GM20431 (cell line): ENCODE measurements at regions not wholly inside any gene's neighbourhood (a gene's known extent, or its start where the extent isn't known, plus 50 kb on each side); places are given as distances from the start of the nearest gene placed in this dataset.

Experiments used
- in situ Hi-C: fragments of 300-500 bp; cut with MseI, MboI; formaldehyde crosslinking; loops from one replicate; pipeline ENCODE4 v1.15.0; 2020; ENCODE audit warnings: low sequenced_read_pairs; ENCODE audit not compliant: unreplicated experiment

- in situ Hi-C loops: no loop called here
These were observed 741.5 kb downstream of the STIM2 start for GRCh38 chr4:27602172-27602571.

GRCh38 chr4:27604692-27605091 lies 744.1 kb downstream of the STIM2 start:
- in situ Hi-C loops: no loop called here

- in situ Hi-C loops: no loop called here
These were observed 755.5 kb downstream of the STIM2 start for GRCh38 chr4:27616166-27616565.

GRCh38 chr4:27619435-27619834 lies 758.8 kb downstream of the STIM2 start:
- in situ Hi-C loops: no loop called here

GRCh38 chr4:27620886-27621285 lies 760.2 kb downstream of the STIM2 start:
- in situ Hi-C loops: no loop called here

- in situ Hi-C loops: no loop called here
These were observed 764.1 kb downstream of the STIM2 start for GRCh38 chr4:27624749-27625148.

GRCh38 chr4:27628609-27629008 lies 768.0 kb downstream of the STIM2 start:
- in situ Hi-C loops: no loop called here

- in situ Hi-C loops: no loop called here
These were observed 769.0 kb downstream of the STIM2 start for GRCh38 chr4:27629532-27630225.

- in situ Hi-C loops: no loop called here
These were observed 775.6 kb downstream of the STIM2 start for GRCh38 chr4:27635936-27636913.

GRCh38 chr4:27638163-27638915 lies 777.7 kb downstream of the STIM2 start:
- in situ Hi-C loops: no loop called here

- in situ Hi-C loops: no loop called here
These were observed 782.5 kb downstream of the STIM2 start for GRCh38 chr4:27643101-27643500.

- in situ Hi-C loops: no loop called here
These were observed 787.8 kb downstream of the STIM2 start for GRCh38 chr4:27648416-27648815.

GRCh38 chr4:27662426-27662825 lies 801.8 kb downstream of the STIM2 start:
- in situ Hi-C loops: no loop called here

GRCh38 chr4:27666943-27667342 lies 806.3 kb downstream of the STIM2 start:
- in situ Hi-C loops: no loop called here

- in situ Hi-C loops: no loop called here
These were observed 807.4 kb downstream of the STIM2 start for GRCh38 chr4:27668001-27668400.

GRCh38 chr4:27678027-27678426 lies 817.4 kb downstream of the STIM2 start:
- in situ Hi-C loops: no loop called here

- in situ Hi-C loops: no loop called here
These were observed 824.0 kb downstream of the STIM2 start for GRCh38 chr4:27684610-27685011.

- in situ Hi-C loops: no loop called here
These were observed 824.5 kb downstream of the STIM2 start for GRCh38 chr4:27685091-27685490.

- in situ Hi-C loops: no loop called here
These were observed 825.3 kb downstream of the STIM2 start for GRCh38 chr4:27685947-27686346.

- in situ Hi-C loops: no loop called here
These were observed 831.5 kb downstream of the STIM2 start for GRCh38 chr4:27692158-27692557.
